Neural crest cell (in vitro differentiated cells): ENCODE measurements at regions not wholly inside any gene's neighbourhood (a gene's known extent, or its start where the extent isn't known, plus 50 kb on each side); places are given as distances from the start of the nearest gene placed in this dataset.

ENCODE experiments used
- DNase-seq: peaks from one replicate; pipeline ENCODE4 v3.0.0; 2021; ENCODE audit warnings: low read depth, mixed read lengths, low spot score
- H3K27ac Mint-ChIP-seq: one replicate; pipeline ENCODE4 v1.8.0; 2021; ENCODE audit warnings: mild to moderate bottlenecking, mixed read lengths; ENCODE audit not compliant: unreplicated experiment
- H3K27me3 Mint-ChIP-seq: 2 replicates; pipeline ENCODE4 v1.8.0; 2021; ENCODE audit warnings: low read depth, mild to moderate bottlenecking, mixed read lengths
- H3K36me3 Mint-ChIP-seq: 2 replicates; pipeline ENCODE4 v1.8.0; 2021; ENCODE audit warnings: low read depth, mild to moderate bottlenecking, mixed read lengths
- H3K4me1 Mint-ChIP-seq: 2 replicates; pipeline ENCODE4 v1.8.0; 2021; ENCODE audit warnings: mixed read lengths
- H3K4me3 Mint-ChIP-seq: one replicate; pipeline ENCODE4 v1.8.0; 2021; ENCODE audit warnings: mild to moderate bottlenecking, mixed read lengths
- H3K9me3 Mint-ChIP-seq: 2 replicates; pipeline ENCODE4 v1.8.0; 2021; ENCODE audit warnings: mixed read lengths
- TF ChIP-seq, protein P1 (sequence below): fragments of 200-600 bp; sonication (generic); conservative IDR thresholded peaks from 2 replicates; pipeline ENCODE4 v1.5.0; 2021; ENCODE audit warnings: antibody characterized with exemption, mild to moderate bottlenecking

DNA sequence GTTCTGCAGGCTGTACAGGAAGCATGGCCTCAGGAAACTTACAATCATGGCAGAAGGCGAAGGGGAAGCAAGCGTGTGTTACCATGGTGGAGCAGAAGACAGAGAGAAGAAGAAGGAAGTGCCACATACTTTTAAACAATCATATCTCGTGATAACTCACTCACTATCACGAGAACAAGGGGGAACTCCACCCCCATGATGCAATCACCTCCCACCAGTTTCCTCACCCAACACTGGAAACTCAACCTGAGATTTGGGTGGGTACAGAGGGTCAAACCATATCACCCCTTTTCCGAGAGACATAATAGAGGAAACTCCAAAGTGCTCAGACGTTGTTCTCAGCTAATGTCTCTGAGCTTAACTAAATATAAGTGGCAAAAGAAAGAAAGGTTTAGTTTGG lies 186.3 kb upstream of the MME start:
- TF ChIP-seq, protein P1, sequence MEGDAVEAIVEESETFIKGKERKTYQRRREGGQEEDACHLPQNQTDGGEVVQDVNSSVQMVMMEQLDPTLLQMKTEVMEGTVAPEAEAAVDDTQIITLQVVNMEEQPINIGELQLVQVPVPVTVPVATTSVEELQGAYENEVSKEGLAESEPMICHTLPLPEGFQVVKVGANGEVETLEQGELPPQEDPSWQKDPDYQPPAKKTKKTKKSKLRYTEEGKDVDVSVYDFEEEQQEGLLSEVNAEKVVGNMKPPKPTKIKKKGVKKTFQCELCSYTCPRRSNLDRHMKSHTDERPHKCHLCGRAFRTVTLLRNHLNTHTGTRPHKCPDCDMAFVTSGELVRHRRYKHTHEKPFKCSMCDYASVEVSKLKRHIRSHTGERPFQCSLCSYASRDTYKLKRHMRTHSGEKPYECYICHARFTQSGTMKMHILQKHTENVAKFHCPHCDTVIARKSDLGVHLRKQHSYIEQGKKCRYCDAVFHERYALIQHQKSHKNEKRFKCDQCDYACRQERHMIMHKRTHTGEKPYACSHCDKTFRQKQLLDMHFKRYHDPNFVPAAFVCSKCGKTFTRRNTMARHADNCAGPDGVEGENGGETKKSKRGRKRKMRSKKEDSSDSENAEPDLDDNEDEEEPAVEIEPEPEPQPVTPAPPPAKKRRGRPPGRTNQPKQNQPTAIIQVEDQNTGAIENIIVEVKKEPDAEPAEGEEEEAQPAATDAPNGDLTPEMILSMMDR: no peak
- DNase-seq: no peak
- Mint-ChIP-seq H3K4me3 (no peak overlapping the region), H3K4me1 (no peaks in the 10 kb centered on the region), H3K36me3 (no peaks in the 10 kb centered on the region), H3K27me3 (no peaks in the 10 kb centered on the region), H3K9me3 (no peaks in the 10 kb centered on the region), H3K27ac (no peak overlapping the region)

DNA sequence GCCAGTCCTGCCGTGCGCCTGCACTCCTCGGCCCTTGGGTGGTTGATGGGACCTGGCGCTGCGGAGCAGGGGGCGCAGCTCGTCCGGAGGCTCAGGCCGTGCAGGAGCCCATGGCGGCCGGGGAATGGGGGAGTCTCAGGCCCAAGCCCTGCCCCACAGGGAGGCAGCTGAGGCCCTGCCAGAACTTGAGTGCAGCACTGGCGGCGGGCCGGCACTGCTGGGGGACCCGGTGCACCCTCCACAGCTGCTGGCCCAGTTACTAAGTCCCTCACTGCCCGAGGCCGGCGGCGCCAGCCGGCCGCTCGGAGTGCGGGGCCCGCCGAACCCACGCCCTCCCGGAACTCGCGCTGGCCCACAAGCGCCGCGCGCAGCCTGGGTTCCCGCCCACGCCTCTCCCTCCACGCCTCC lies 190.9 kb upstream of the MME start:
- no peaks in the 10 kb centered on the region for H3K27me3 Mint-ChIP-seq
- no peaks in the 10 kb centered on the region for H3K4me1 Mint-ChIP-seq
- H3K27ac Mint-ChIP-seq: no peak overlapping the region
- H3K9me3 Mint-ChIP-seq: no peaks in the 10 kb centered on the region
- peaks cover 2% of the 10 kb centered on the region for H3K36me3 Mint-ChIP-seq
- TF ChIP-seq, protein P1: no peak
- no peak overlapping the region for H3K4me3 Mint-ChIP-seq
- no peak for DNase-seq

DNA sequence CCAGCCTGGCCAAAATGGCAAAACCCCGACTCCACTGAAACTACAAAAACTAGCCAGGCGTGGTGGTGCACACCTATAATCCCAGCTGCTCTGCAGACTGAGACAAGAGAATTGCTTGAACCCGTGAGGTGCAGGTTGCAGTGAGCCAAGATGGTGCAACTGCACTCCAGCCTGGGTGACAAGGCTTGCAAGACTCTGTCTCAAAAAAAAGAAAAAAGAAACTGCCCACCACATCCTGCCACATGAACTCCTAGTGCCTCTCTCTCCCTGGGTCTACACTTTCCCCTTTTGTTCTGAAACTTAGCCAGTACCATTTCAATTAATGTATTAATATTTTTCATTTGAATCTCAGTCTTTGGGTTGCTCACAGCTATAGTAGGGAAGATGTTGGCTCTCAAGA lies 192.2 kb upstream of the MME start:
- no peak overlapping the region for H3K27ac Mint-ChIP-seq

DNA sequence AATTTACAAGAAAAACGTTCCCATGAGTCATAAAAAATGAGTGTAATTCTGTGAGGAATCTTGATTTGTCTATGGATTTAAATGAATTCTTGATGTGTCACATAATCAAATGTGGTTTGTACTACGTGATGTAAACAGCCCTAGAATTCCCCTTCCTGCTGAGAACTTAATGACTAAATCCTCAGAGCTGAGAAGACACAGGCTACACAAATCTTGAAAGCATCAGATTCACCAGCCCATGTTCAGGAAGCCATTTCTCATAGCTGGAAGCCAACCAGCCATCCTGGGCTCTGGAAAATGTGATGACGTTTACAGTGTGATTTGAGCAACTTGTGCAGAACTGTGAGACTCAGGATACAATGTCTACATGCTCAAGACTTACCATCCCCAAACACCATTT lies 193.7 kb upstream of the MME start:
- TF ChIP-seq, protein P1: no peak
- Mint-ChIP-seq H3K9me3 (no peaks in the 10 kb centered on the region), H3K4me1 (no peaks in the 10 kb centered on the region), H3K36me3 (peaks cover 2% of the 10 kb centered on the region), H3K4me3 (no peak overlapping the region), H3K27me3 (no peaks in the 10 kb centered on the region), H3K27ac (no peak overlapping the region)
- no peak for DNase-seq

More for the DNA sequence above, 192.2 kb upstream of the MME start:
- no peaks in the 10 kb centered on the region for H3K27me3 Mint-ChIP-seq
- no peaks in the 10 kb centered on the region for H3K4me1 Mint-ChIP-seq
- TF ChIP-seq, protein P1: no peak
- peaks cover 2% of the 10 kb centered on the region for H3K36me3 Mint-ChIP-seq
- H3K4me3 Mint-ChIP-seq: no peak overlapping the region
- no peaks in the 10 kb centered on the region for H3K9me3 Mint-ChIP-seq
- DNase-seq: no peak

DNA sequence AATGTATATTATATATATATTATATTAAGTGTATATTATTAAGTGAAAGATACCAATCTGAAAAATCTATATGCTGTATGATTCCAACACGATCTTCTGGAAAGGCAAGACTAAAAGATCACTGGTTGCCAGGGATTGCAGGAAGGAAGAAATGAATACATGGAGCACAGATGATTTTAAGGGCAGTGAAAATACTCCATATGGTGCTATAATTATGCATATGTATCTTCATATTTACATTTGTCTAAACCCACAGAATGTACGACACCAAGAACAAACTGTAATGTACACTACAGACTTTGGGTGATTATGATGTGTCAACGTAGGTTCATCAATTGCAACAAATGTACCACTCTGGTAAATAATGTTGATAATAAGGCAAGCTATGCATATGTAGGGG lies 194.7 kb upstream of the MME start:
- Mint-ChIP-seq H3K4me3 (no peak overlapping the region), H3K9me3 (no peaks in the 10 kb centered on the region), H3K36me3 (peaks cover 2% of the 10 kb centered on the region), H3K27me3 (no peaks in the 10 kb centered on the region), H3K27ac (no peak overlapping the region), H3K4me1 (no peaks in the 10 kb centered on the region)
- TF ChIP-seq, protein P1: no peak
- DNase-seq: no peak

DNA sequence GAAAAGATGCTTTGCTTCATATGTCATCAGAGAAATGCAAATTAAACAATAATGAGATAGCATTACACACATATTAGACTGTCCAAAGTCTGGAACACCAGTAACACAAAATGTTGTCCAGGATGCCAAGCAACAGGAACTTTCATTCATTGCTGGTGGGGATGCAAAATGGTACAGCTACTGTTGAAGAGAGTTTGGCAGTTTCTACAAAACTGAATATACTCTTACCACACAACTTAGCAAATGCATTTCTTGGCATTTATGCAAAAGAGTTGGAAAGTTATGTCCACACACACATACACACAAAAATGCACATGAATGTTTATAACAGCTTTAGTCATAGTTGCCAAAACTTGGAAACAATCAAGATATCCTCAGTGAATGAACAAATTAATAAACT lies 195.2 kb upstream of the MME start:
- Mint-ChIP-seq H3K9me3 (no peaks in the 10 kb centered on the region), H3K4me3 (no peak overlapping the region), H3K36me3 (peaks cover 2% of the 10 kb centered on the region), H3K4me1 (no peaks in the 10 kb centered on the region), H3K27me3 (no peaks in the 10 kb centered on the region), H3K27ac (no peak overlapping the region)
- no peak for DNase-seq
- TF ChIP-seq, protein P1: no peak
